ENCODE measurements at regions not wholly inside any gene's neighbourhood (a gene's known extent, or its start where the extent isn't known, plus 50 kb on each side); places are given as distances from the start of the nearest gene placed in this dataset.

- no peak for ATAC-seq (ENCODE audit: insufficient read depth, low FRiP score)
- 78 to 89% methylated on average over 6 of the region's 6 CpGs for WGBS, 2 donors
- H3K9ac ChIP-seq (ENCODE audit: insufficient read depth in 1 of 2, low read length in 2 of 2) = no peak overlapping the region
Observed at GRCh38 chr10:118475214-118475613, 120.2 kb downstream of the PRLHR start.

GRCh38 chr10:118474111-118474510 is 121.3 kb downstream of the PRLHR start:
- Histone ChIP-seq H3K27me3 (ENCODE audit: control insufficient read depth in 3 of 3, insufficient read depth in 3 of 3, low read length in 2 of 3) (peaks cover 0 to 16% (median 4%) of the 10 kb centered on the region in 3 donors), H3K9me3 (ENCODE audit: control insufficient read depth in 4 of 4, insufficient read depth in 3 of 4, low read length in 3 of 4) (peaks cover 0 to 8% (median 0%) of the 10 kb centered on the region in 4 donors), H3K4me1 (ENCODE audit: control insufficient read depth in 5 of 5, insufficient read depth in 5 of 5, low read length in 5 of 5) (no peaks in the 10 kb centered on the region), H3K4me3 (no peak overlapping the region), H3K9ac (ENCODE audit: insufficient read depth in 1 of 2, low read length in 2 of 2) (no peak overlapping the region), H3K27ac (ENCODE audit: low read depth in 1 of 2, low read length in 1 of 2) (no peak overlapping the region), H3K36me3 (ENCODE audit: control insufficient read depth in 4 of 4, insufficient read depth in 4 of 4, low read length in 4 of 4) (no peaks in the 10 kb centered on the region)
- DNase-seq (no peak), ATAC-seq (ENCODE audit: insufficient read depth, low FRiP score) (no peak)
- 88% methylated on average over 6 of the region's 6 CpGs for WGBS, 2 donors
- no peak for TF ChIP-seq CTCF (IDR thresholded peaks at IDR 0.05; ENCODE audit: control extremely low read depth, extremely low read depth)

More at GRCh38 chr10:118475214-118475613, 120.2 kb downstream of the PRLHR start:
- Histone ChIP-seq H3K27ac (ENCODE audit: low read depth in 1 of 2, low read length in 1 of 2) (no peak overlapping the region), H3K4me1 (ENCODE audit: control insufficient read depth in 5 of 5, insufficient read depth in 5 of 5, low read length in 5 of 5) (no peaks in the 10 kb centered on the region), H3K36me3 (ENCODE audit: control insufficient read depth in 4 of 4, insufficient read depth in 4 of 4, low read length in 4 of 4) (no peaks in the 10 kb centered on the region), H3K9me3 (ENCODE audit: control insufficient read depth in 4 of 4, insufficient read depth in 3 of 4, low read length in 3 of 4) (peaks cover 0 to 8% (median 0%) of the 10 kb centered on the region in 4 donors), H3K4me3 (no peak overlapping the region), H3K27me3 (ENCODE audit: control insufficient read depth in 3 of 3, insufficient read depth in 3 of 3, low read length in 2 of 3) (peaks cover 0 to 11% (median 4%) of the 10 kb centered on the region in 3 donors)
- no peak for DNase-seq
- TF ChIP-seq CTCF (IDR thresholded peaks at IDR 0.05; ENCODE audit: control extremely low read depth, extremely low read depth) = no peak

GRCh38 chr10:118473305-118473960 is 122.0 kb downstream of the PRLHR start:
- Histone ChIP-seq H3K27ac (ENCODE audit: low read depth in 1 of 2, low read length in 1 of 2) (no peak overlapping the region), H3K36me3 (ENCODE audit: control insufficient read depth in 4 of 4, insufficient read depth in 4 of 4, low read length in 4 of 4) (no peaks in the 10 kb centered on the region), H3K9me3 (ENCODE audit: control insufficient read depth in 4 of 4, insufficient read depth in 3 of 4, low read length in 3 of 4) (peaks cover 0 to 8% (median 0%) of the 10 kb centered on the region in 4 donors), H3K4me3 (no peak overlapping the region), H3K4me1 (ENCODE audit: control insufficient read depth in 5 of 5, insufficient read depth in 5 of 5, low read length in 5 of 5) (no peaks in the 10 kb centered on the region), H3K9ac (ENCODE audit: insufficient read depth in 1 of 2, low read length in 2 of 2) (no peak overlapping the region), H3K27me3 (ENCODE audit: control insufficient read depth in 3 of 3, insufficient read depth in 3 of 3, low read length in 2 of 3) (peaks cover 0 to 16% (median 4%) of the 10 kb centered on the region in 3 donors)
- DNase-seq (no peak), ATAC-seq (ENCODE audit: insufficient read depth, low FRiP score) (no peak)
- WGBS, 2 donors = 54 to 61% methylated on average over 12 of the region's 12 CpGs
- TF ChIP-seq CTCF (IDR thresholded peaks at IDR 0.05; ENCODE audit: control extremely low read depth, extremely low read depth) = no peak
